ENCODE measurements at regions not wholly inside any gene's neighbourhood (a gene's known extent, or its start where the extent isn't known, plus 50 kb on each side); places are given as distances from the start of the nearest gene placed in this dataset.

DNA sequence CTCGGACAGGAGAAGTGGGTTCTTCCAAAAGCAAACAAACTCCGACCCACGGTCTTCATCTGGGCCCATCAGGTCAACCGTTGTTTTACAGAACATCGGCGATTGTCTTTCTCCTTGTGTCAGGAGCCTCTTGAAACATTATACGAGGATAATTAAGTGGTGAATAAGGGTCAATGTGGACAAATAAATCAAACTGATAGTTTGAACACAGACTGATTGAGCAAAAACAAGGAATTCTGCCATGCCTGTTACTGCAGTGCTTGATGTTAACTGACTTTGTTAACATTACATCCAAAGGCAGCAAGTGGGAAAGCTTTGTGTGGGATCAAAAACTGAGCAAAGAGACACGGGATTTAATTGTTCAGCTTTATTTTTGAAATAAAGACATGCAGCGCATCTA is 101.1 kb upstream of the IFNGR1 start:
- no peak overlapping the region for H3K4me3 ChIP-seq
- H3K27ac ChIP-seq: no peak overlapping the region
- CTCF ChIA-PET: interaction anchor here (0.7 kb wide), 1 partner anchor 271 kb away, joined by 3 read pairs; no protein-coding TSS in a partner anchor
- BruUV-seq (replicated peaks): no TSS peak
- no peaks in the 10 kb centered on the region for H4K20me1 ChIP-seq (ENCODE audit: insufficient read depth)
- no peaks in the 10 kb centered on the region for H3K9me3 ChIP-seq (ENCODE audit: insufficient read depth, low read depth)
- H3F3A ChIP-seq (ENCODE audit: insufficient read depth, low read depth): no peaks in the 10 kb centered on the region
- H2AFZ ChIP-seq: no peak overlapping the region
- H3K79me2 ChIP-seq (ENCODE audit: low read depth): no peaks in the 10 kb centered on the region
- no peaks in the 10 kb centered on the region for H3K36me3 ChIP-seq (ENCODE audit: low read depth)
- TF ChIP-seq CTCF (conservative IDR thresholded peaks at IDR 0.05) (no peak), EZH2 (IDR thresholded peaks at IDR 0.05; ENCODE audit: low read depth) (no peak)
- intact Hi-C loops (cut with micrococcal nuclease; ENCODE audit: unreplicated experiment): no loop called here
- POLR2A ChIA-PET (ENCODE audit: unreplicated experiment): no interaction called here
- no peaks in the 10 kb centered on the region for H3K4me1 ChIP-seq (replicated peaks; ENCODE audit: insufficient read depth)
- H3K4me2 ChIP-seq: no peak overlapping the region
- H3K9me2 ChIP-seq (ENCODE audit: insufficient read depth): no peaks in the 10 kb centered on the region
- no peaks in the 10 kb centered on the region for H3K27me3 ChIP-seq (ENCODE audit: insufficient read depth, low read depth)
- peak in 1 of 2 experiments; percentile 15 for DNase-seq

DNA sequence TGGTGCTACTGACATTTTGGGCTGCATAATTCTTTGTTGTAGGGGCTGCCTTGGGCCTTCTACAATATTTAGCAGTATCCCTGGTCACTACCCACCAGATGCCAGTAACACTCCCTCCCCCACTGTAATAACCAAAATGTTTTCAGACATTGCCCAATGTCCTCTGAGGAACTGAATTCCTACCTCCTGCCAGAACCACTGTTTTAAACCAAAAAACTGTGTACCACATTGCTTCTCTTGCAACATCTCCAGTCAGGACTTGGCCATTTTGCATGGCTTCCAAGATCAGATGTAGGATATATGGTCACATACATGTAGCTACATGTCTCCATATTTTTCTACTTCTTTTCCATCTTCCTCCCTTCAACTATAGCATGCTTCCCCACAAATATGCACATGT is 97.4 kb upstream of the IFNGR1 start:
- Histone ChIP-seq H3K9me3 (ENCODE audit: insufficient read depth, low read depth) (no peaks in the 10 kb centered on the region), H3F3A (ENCODE audit: insufficient read depth, low read depth) (no peaks in the 10 kb centered on the region), H3K27me3 (ENCODE audit: insufficient read depth, low read depth) (no peaks in the 10 kb centered on the region), H3K27ac (no peak overlapping the region), H3K4me1 (replicated peaks; ENCODE audit: insufficient read depth) (0 out of 2 replicates have a peak, but pooled peaks cover 5% of the 10 kb centered on the region), H4K20me1 (ENCODE audit: insufficient read depth) (no peaks in the 10 kb centered on the region), H2AFZ (no peak overlapping the region), H3K4me3 (no peak overlapping the region), H3K79me2 (ENCODE audit: low read depth) (no peaks in the 10 kb centered on the region), H3K4me2 (no peak overlapping the region), H3K9me2 (ENCODE audit: insufficient read depth) (no peaks in the 10 kb centered on the region), H3K36me3 (ENCODE audit: low read depth) (no peaks in the 10 kb centered on the region)
- intact Hi-C loops (cut with micrococcal nuclease; ENCODE audit: unreplicated experiment): loop anchor here (10.0 kb wide), 1 partner anchor 472 kb away; no protein-coding TSS in a partner anchor
- BruUV-seq (replicated peaks): no TSS peak
- POLR2A ChIA-PET (ENCODE audit: unreplicated experiment): no interaction called here
- no peak for DNase-seq
- no peak for TF ChIP-seq EZH2 (IDR thresholded peaks at IDR 0.05; ENCODE audit: low read depth)
- no peak for TF ChIP-seq CTCF (conservative IDR thresholded peaks at IDR 0.05)
- CTCF ChIA-PET: no interaction called here

GRCh38 chr6:137315081-137315480 is 95.9 kb upstream of the IFNGR1 start:
- Histone ChIP-seq H3K9me2 (ENCODE audit: insufficient read depth) (no peaks in the 10 kb centered on the region), H3K4me3 (no peak overlapping the region), H2AFZ (no peak overlapping the region), H3K9me3 (ENCODE audit: insufficient read depth, low read depth) (no peaks in the 10 kb centered on the region), H3K27ac (no peak overlapping the region), H3F3A (ENCODE audit: insufficient read depth, low read depth) (no peaks in the 10 kb centered on the region), H3K36me3 (ENCODE audit: low read depth) (no peaks in the 10 kb centered on the region), H3K27me3 (ENCODE audit: insufficient read depth, low read depth) (no peaks in the 10 kb centered on the region), H3K79me2 (ENCODE audit: low read depth) (no peaks in the 10 kb centered on the region), H3K4me1 (replicated peaks; ENCODE audit: insufficient read depth) (0 out of 2 replicates have a peak, but pooled peaks cover 5% of the 10 kb centered on the region), H3K4me2 (no peak overlapping the region), H4K20me1 (ENCODE audit: insufficient read depth) (no peaks in the 10 kb centered on the region)
- BruUV-seq (replicated peaks): no TSS peak
- POLR2A ChIA-PET (ENCODE audit: unreplicated experiment): no interaction called here
- DNase-seq: no peak
- CTCF ChIA-PET: interaction anchor here (0.5 to 2.5 kb wide), 6 partner anchors 41 to 377 kb away, joined by 3 to 21 read pairs (median 4); no protein-coding TSS in a partner anchor
- no peak for TF ChIP-seq EZH2 (IDR thresholded peaks at IDR 0.05; ENCODE audit: low read depth)
- TF ChIP-seq CTCF (conservative IDR thresholded peaks at IDR 0.05): no peak
- intact Hi-C loops (cut with micrococcal nuclease; ENCODE audit: unreplicated experiment): loop anchor here (2.0 to 10.0 kb wide), 2 partner anchors 346 to 470 kb away; no protein-coding TSS in a partner anchor
